Inflammatory macrophage (primary cell): ENCODE measurements at regions not wholly inside any gene's neighbourhood (a gene's known extent, or its start where the extent isn't known, plus 50 kb on each side); places are given as distances from the start of the nearest gene placed in this dataset.

ENCODE experiments used
- DNase-seq, 2 donors: peaks; one replicate each; pipeline ENCODE4 v3.0.0-alpha.2; 2020 to 2022

DNA sequence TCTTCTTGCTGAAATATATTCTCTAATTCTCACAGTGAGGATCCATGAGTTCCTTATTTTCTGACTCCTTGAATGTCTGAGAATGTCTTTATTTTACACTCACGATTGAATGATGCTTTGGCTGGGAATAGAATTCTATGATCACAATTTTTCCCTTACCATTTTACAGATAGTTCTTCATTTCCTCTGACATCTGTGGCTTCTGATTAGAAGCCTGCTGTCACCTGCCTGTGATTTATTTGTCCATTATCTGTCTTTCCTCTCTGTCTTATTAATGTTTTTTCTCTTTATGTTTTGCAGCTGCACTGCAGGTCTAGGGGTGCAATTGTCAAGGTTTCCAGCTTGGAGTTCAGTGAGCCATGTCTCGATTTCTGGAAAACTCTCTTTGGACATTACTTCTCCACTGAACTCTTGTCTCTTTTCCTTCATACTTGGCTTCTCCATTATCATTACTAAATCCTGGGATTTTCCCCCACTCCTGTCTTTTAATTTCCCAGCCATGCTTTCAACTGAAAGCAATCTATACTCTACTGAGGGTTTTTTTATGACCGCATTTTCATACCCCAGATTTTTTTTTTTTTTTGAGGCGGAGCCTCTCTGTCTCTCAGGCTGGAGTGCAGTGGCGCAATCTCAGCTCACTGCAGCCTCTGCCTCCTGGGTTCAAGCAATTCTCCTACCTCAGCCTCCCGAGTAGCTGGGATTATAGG is 85.8 kb upstream of the PRNP start:
- DNase-seq = no peak

- DNase-seq = no peak
Observed at GRCh38 chr20:4597215-4597614, 89.0 kb upstream of the PRNP start.

GRCh38 chr20:4593149-4593525 is 93.1 kb upstream of the PRNP start:
- peak in 1 of 2 donors; percentile 21 for DNase-seq

DNA sequence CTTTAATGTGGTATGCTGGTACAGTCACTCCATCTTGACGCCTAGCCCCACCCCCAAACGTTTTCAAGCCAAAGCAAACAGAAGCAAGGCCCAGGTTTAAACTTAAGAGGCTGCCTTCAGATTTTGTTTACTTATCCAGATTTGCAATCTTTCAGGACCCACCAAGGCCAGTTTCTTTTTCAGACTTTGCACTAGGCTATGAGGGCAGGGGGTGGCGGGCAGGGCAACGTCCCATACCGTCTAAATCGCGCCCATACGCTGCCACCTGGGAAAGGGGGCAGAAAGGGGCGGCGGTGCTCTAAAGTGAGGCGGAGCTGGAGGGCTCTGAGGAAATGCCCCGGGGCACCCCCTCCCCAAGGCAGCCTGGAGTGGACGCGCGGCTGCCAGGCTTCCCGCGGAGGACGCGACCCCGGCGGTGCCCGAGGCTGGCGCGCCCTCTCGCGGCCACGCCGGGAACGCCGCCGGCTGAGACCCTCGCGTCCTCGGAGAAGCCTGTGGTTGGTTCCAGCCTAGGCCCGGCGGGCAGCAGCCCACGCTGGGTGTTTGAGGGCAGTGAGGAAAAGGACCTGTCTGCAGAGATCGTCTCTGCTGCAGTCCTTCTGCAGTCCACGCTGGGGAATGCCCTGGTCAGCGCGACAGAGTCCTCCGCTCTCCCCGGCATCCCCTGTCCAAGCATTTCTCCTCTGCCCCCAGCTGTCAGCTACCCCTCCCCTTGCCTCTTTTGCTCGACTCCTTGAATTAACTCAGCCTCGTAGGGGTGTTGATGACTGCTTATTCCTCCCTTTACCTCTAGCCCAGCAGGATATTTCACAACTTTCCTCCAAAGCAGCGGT is 93.7 kb upstream of the PRNP start:
- DNase-seq = peak; percentile 22 to 42

DNA sequence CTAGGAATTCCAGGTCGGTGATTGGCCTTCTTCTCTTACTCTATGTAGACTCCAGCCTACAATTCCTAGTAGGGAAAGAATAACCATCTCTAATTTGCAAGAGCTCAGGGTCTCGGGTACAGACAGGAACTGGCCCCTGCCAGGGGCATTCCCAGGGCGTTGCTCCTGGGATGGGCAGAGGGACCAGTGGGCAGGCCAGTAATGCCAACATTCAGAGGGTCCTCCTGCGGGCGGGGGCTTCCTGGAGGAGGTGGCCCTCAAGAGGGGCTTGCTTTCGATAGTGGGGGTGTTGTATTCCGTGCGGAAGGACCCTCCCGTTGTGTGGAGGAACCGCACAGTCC is 94.3 kb upstream of the PRNP start:
- DNase-seq = no peak

DNA sequence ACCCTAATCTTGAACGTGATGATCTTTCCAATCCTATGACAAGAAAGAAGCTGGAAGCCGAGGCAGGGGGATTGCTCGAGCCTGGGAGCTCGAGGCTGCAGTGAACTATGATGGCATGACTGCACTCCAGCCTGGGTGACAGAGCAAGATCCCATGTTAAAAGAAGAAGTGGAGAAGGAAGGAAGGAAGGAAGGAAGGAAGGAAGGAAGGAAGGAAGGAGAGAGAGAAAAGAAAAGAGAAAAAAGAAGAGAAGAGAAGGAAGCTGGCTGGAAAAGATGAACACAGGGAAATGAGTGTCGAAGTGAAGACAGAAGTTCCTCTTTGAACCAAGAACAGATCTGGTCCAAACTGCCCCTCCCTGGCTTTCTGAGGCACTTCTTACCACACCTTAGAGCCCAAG is 100.5 kb upstream of the PRNP start:
- no peak for DNase-seq

- peak in 1 of 2 donors; percentile 44 for DNase-seq
Observed at GRCh38 chr20:4585104-4585753, 101.0 kb upstream of the PRNP start.

DNA sequence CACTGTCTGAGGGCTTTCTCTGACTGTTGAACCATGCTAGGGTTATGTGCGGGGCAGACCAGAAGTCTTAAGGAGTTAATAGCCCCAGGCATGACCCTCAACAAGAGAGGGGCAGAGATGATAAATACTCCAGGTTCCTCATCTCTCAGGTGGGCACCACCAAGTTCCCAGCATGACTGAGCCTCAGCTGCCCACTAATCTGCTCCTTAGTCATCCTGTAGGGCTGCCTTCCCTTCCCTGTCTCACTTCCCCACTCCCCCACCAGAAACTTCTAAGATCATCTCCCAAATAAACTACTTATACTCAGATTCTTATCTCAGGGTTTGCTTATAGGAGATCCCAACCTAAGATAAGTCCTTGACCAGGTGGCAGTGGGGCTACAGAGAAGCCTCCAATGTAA is 101.7 kb upstream of the PRNP start:
- no peak for DNase-seq

DNA sequence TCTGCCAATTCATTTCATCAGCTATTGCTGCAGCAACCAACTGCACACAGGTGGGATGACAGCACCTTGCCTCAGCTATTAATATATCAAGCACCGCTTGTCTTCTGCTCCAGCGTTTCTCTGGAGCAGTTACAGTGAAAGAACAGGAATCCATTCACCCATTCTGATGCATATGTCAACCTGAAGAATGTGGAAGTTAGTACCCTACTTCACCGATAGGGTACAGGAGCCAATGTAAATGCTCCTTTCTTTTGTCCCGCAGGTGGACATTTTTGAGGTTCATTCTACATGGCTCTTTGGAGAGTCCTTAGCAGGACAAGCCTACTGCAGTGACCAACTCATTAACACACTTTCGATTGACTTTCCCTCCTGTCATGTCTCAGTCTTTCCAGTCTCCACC is 104.4 kb upstream of the PRNP start:
- DNase-seq = no peak

GRCh38 chr20:4578375-4578774 is 107.9 kb upstream of the PRNP start:
- DNase-seq = no peak

DNA sequence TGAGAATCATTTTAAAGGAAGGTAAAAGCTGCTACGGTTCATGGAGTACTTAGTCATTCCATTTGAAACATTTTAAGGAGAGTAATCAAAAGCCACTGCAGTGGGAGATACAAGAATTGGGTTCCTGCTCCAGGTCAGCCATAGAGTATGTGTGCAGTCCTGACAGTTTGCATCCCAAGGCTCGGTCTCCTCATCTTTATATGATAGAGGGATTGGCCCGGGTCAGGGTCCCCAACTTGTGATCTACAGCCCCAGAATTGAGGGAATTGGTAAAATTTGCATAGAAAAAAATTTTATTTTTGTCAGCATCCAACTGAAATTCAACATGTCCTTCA is 111.9 kb upstream of the PRNP start:
- no peak for DNase-seq

DNA sequence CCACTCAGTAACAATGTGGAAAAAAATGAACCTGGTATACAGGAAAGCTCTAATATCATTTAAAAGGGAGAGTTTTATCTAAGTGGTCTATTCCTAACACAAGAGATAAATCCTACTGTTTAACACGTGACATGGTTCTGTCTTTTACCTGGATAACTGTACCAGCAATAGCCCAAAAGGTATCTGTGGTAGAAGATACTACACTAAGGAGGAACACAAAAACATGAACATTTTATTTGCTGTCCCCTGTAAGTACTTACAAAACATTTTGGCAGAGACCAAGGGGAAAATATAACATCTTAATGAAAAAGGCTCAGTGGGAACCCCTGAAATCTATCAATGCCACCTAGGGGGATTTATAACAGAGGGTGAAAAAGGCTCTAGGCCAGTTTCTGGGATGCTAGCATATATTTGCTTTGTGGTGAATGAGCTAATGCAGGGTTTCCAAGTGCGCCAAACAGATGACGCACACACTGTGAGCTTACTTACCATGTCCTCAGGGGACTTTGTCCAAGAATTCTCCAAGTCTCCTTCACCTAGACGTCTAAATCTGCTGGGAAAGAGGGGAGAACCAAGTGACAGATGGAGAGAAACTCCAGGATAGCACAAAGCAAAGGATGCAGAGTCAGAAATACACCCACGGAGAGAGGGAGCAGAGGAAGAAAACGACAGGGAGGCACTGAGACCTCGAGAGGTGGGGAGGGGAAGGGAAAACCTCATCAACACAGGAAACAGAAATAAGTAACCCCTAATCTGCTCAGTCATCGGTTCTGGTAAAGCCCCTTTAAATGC is 112.5 kb upstream of the PRNP start:
- no peak for DNase-seq

DNA sequence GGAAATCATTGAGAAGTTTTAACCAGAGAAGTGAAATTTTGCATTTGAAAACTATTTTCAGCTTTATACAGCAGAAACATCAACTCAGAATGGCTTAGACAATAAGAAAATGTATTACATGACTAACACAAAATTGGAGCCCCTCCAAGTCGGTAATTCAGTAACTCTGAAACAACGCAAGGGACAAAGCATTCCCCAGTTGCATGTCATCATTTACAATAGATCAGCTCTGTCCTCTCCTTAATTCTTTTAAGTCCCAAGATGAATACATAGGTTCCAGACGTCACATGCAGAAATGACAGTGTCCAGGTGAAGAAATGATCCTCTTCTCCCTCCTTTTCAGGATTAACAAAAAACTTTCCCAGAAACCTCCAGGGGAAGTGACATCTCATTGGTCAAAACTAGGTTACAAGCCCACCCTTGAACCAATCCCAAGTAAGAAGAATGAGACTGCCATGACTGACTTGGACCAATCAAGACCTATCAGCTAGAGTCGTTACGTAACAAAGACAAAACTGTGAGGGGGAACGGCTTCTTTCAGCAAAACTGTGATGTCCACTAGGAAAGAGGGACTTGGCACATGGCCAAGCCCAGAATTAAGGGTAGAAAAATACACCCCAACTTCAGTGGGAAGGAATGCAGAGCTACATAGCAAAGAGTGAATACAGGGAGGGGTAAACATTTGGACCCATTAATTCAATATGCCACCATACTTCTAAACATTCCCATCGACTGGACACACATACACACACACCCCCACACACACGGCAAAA is 114.3 kb upstream of the PRNP start:
- DNase-seq = no peak

DNA sequence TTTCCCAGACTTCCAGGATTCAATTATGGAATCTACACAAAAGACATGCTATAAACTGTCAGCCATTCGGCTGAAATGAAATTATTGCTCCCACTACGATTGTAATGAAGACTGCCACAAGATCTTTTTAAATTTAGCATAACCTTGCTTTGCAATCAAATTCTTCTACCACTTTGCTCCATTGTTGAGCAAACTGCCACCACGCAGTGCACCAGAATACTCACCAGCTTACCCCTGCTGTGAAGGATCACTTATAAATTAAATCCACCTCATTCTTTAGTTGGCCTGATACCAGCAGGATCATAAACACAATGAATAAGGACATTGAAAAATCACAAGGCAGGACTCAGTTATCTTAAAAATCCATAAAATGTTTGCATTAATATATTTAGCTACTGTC is 116.4 kb upstream of the PRNP start:
- DNase-seq = no peak

GRCh38 chr20:4569092-4569491 is 117.2 kb upstream of the PRNP start:
- no peak for DNase-seq

GRCh38 chr20:4568361-4568959 is 117.8 kb upstream of the PRNP start:
- DNase-seq = no peak

DNA sequence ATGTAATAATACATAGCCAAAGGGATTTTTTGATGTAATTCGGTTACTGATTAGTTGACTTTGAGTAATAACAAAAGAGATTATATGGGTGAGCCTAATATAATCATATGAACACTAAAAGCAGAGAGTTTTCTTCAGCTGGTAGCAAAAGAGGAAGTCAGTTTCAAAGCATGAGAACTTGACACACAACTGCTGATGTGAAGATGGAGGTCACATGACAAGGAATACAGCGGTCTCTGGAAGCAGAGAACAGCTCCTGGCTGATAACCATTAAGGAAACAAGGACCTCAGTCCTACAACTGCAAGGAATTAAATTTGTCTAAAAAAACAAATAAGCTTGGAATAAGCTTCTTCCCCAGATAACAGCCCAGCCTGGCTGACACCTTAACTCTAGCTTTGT is 119.1 kb upstream of the PRNP start:
- peak; percentile 43 to 52 for DNase-seq

DNA sequence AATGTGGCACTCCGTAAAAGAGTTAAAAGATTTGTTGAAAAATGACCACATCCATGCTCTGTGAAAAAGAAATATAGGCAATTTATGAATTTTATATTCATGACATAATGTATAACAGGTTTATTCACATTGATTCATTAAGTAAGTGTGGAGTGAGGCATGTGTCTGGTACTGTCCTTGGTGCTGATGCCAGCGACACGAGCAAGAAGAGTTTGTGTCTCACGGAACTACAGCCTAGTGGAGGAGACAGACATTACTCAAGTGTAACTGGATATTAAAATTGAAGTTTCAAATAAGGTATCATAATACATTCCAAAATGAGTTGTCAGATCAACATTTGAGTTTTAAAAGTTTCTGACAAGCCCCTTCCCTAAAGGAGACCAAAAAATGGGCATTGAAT is 122.7 kb upstream of the PRNP start:
- peak; percentile 22 to 47 for DNase-seq

- DNase-seq = no peak
Observed at GRCh38 chr20:4563031-4563430, 123.2 kb upstream of the PRNP start.

DNA sequence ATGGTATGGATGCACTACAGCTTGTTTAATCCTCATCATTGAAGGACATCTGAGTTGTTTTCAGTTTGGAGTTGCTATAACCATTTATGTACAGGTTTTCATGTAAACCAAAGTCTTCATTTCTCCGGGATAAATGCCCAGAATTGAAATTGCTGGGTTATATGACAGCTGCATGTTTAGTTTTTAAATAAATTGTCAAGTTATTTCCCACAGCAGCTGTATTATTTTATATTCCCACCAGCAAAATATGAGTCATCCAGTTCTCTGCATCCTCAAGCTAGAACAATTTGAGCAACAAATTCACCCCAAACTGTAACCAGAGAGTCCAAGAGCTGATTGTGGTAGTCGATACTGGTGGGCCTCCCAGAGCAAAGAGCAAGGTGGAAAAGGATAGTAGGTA is 125.6 kb upstream of the PRNP start:
- no peak for DNase-seq

GRCh38 chr20:4559906-4560305 is 126.3 kb upstream of the PRNP start:
- no peak for DNase-seq

DNA sequence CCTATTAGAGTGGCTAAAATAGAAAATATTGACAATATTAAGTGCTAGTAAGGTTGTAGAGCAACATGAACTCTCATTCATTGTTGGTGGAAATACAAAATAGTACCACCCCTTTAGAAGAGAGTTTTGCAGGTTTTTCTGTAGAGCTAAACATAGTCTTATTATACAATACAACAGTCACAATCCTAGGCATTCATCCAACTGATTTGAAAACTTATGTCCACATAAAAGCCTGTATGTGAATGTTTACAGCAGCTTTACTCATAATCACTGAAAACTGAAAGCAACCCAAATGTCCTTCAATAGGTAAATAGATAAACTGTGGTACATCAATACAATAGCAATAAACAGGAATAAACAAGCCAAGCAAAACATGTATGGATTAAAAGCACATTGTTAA is 127.2 kb upstream of the PRNP start:
- no peak for DNase-seq
